Mesendoderm (in vitro differentiated cells): ENCODE measurements at regions not wholly inside any gene's neighbourhood (a gene's known extent, or its start where the extent isn't known, plus 50 kb on each side); places are given as distances from the start of the nearest gene placed in this dataset.

ENCODE experiments used
- DNase-seq: peaks from one replicate; pipeline ENCODE4 v3.0.0; 2013
- H2AK5ac ChIP-seq: 2 replicates; pipeline ENCODE4 v1.6.1; 2013; ENCODE audit warnings: low read length, inconsistent platforms
- H2BK120ac ChIP-seq: 2 replicates; pipeline ENCODE4 v1.6.1; 2013; ENCODE audit warnings: low read depth, mild to moderate bottlenecking, low read length, moderate library complexity, mixed read lengths
- H2BK15ac ChIP-seq: replicated peaks from 2 replicates; pipeline ENCODE4 v1.6.1; 2013; ENCODE audit warnings: low read depth, mild to moderate bottlenecking, moderate library complexity
- H2BK5ac ChIP-seq: 2 replicates; pipeline ENCODE4 v1.6.1; 2013; ENCODE audit warnings: low read length, inconsistent platforms
- H3K18ac ChIP-seq: 2 replicates; pipeline ENCODE4 v1.6.1; 2013; ENCODE audit warnings: mild to moderate bottlenecking, low read length, mixed read lengths
- H3K23ac ChIP-seq: one replicate; pipeline ENCODE4 v1.6.1; 2013; ENCODE audit warnings: low read length
- H3K27ac ChIP-seq: 2 replicates; pipeline ENCODE4 v1.5.1; 2013; ENCODE audit warnings: low read depth, mild to moderate bottlenecking, inconsistent platforms, low read length, moderate library complexity
- H3K27me3 ChIP-seq: 2 replicates; pipeline ENCODE4 v1.6.1; 2013; ENCODE audit warnings: low read length, control low read depth, mild to moderate bottlenecking, inconsistent platforms; ENCODE audit not compliant: insufficient read depth, poor library complexity
- H3K36me3 ChIP-seq: 2 replicates; pipeline ENCODE4 v1.6.1; 2013; ENCODE audit warnings: low read length, inconsistent platforms; ENCODE audit not compliant: control insufficient read depth, insufficient read depth
- H3K4ac ChIP-seq: one replicate; pipeline ENCODE4 v1.6.1; 2013; ENCODE audit warnings: low read depth, mild to moderate bottlenecking, low read length, moderate library complexity
- H3K4me1 ChIP-seq: 2 replicates; pipeline ENCODE4 v1.6.1; 2013; ENCODE audit warnings: low read depth, low read length, inconsistent platforms; ENCODE audit not compliant: control insufficient read depth
- H3K4me2 ChIP-seq: 2 replicates; pipeline ENCODE4 v1.6.1; 2013; ENCODE audit warnings: low read length
- H3K4me3 ChIP-seq: 2 replicates; pipeline ENCODE4 v1.5.1; 2013; ENCODE audit warnings: mild to moderate bottlenecking, low read length
- H3K56ac ChIP-seq: one replicate; pipeline ENCODE4 v1.6.1; 2013; ENCODE audit warnings: low read length
- H3K79me1 ChIP-seq: 2 replicates; pipeline ENCODE4 v1.6.1; 2013; ENCODE audit warnings: low read length, inconsistent platforms
- H3K79me2 ChIP-seq: 2 replicates; pipeline ENCODE4 v1.6.1; 2013; ENCODE audit warnings: mild to moderate bottlenecking, low read length; ENCODE audit not compliant: control insufficient read depth, insufficient read depth
- H3K9ac ChIP-seq: 2 replicates; pipeline ENCODE4 v1.6.1; 2013; ENCODE audit warnings: low read length, inconsistent platforms
- H4K5ac ChIP-seq: one replicate; pipeline ENCODE4 v1.6.1; 2013; ENCODE audit warnings: low read length
- H4K8ac ChIP-seq: one replicate; pipeline ENCODE4 v1.6.1; 2013; ENCODE audit warnings: low read depth, mild to moderate bottlenecking, control low read depth, low read length, moderate library complexity
- WGBS: extraction: QIAGEN DNeasy Blood & Tissue Kit; methylation state at CpG from one replicate; pipeline ENCODE4 v1.1.7; 2013; ENCODE audit warnings: low lambda C conversion rate, missing lambda C conversion rate; ENCODE audit not compliant: insufficient coverage; ENCODE audit errors: extremely low coverage; 5-methylcytosine and 5-hydroxymethylcytosine counted together

DNA sequence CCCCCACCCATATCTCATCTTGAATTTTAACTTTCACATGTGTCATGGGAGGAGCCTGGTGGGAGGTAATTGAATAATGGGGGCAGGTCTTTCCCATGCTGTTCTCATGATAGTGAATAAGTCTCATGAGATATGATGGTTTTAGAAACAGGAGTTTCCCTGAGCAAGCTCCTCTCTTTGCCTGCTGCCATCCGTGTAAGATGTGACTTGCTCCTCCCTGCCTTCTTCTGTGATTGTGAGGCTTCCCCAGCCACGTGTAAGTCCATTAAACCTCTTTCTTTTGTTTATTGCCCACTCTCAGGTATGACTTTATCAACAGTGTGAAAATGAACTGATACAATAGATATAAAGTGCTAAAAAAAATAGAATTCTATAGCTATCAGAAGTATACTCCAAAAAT, 168.8 kb downstream of the CXCL12 start:
- no peak overlapping the region for H2AK5ac ChIP-seq
- no peak overlapping the region for H2BK120ac ChIP-seq
- H3K79me2 ChIP-seq: no peaks in the 10 kb centered on the region
- H3K4me3 ChIP-seq: no peak overlapping the region
- no peak overlapping the region for H2BK15ac ChIP-seq
- no peak overlapping the region for H2BK5ac ChIP-seq
- no peak overlapping the region for H3K23ac ChIP-seq
- no peak overlapping the region for H4K5ac ChIP-seq
- no peak overlapping the region for H3K18ac ChIP-seq
- no peak overlapping the region for H3K9ac ChIP-seq
- H3K79me1 ChIP-seq: no peaks in the 10 kb centered on the region
- H3K4me1 ChIP-seq: no peaks in the 10 kb centered on the region
- H4K8ac ChIP-seq: no peak overlapping the region
- no peak overlapping the region for H3K56ac ChIP-seq
- H3K36me3 ChIP-seq: no peaks in the 10 kb centered on the region
- DNase-seq: no peak
- no CpG with 5 or more reads among the region's 2 CpGs for WGBS
- no peak overlapping the region for H3K4me2 ChIP-seq
- no peak overlapping the region for H3K4ac ChIP-seq
- no peaks in the 10 kb centered on the region for H3K27me3 ChIP-seq
- no peak overlapping the region for H3K27ac ChIP-seq

DNA sequence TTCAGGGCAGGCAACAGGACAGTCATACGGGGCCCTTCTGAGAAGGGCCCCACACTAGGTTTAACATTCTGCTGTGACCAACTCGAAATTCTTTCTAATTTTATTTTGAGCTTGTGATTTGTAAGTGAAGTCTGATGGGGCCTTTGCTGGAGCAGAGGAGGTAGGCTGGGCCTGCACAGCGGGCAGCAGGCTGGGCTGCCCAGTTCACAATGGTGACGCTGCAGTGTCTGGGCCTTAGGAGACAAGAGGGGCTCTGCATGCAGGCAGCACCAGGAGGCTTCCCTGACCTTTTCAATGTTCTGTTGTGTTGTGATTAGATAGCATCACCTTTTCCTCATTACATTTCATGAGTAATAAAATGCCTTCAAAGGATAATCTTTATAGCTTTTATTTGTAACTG, 175.1 kb downstream of the CXCL12 start:
- Histone ChIP-seq H4K8ac (no peak overlapping the region), H3K9ac (no peak overlapping the region), H2BK5ac (no peak overlapping the region), H3K23ac (no peak overlapping the region), H3K27ac (no peak overlapping the region), H3K4me1 (peaks cover 2% of the 10 kb centered on the region), H3K27me3 (no peaks in the 10 kb centered on the region), H3K56ac (no peak overlapping the region), H3K79me2 (no peaks in the 10 kb centered on the region), H3K4me2 (no peak overlapping the region), H4K5ac (no peak overlapping the region), H2BK120ac (no peak overlapping the region), H3K4ac (no peak overlapping the region), H3K4me3 (no peak overlapping the region), H2AK5ac (no peak overlapping the region), H3K18ac (no peak overlapping the region), H3K36me3 (no peaks in the 10 kb centered on the region), H3K79me1 (no peaks in the 10 kb centered on the region), H2BK15ac (no peak overlapping the region)
- WGBS: no CpG with 5 or more reads among the region's 4 CpGs
- DNase-seq: no peak

DNA sequence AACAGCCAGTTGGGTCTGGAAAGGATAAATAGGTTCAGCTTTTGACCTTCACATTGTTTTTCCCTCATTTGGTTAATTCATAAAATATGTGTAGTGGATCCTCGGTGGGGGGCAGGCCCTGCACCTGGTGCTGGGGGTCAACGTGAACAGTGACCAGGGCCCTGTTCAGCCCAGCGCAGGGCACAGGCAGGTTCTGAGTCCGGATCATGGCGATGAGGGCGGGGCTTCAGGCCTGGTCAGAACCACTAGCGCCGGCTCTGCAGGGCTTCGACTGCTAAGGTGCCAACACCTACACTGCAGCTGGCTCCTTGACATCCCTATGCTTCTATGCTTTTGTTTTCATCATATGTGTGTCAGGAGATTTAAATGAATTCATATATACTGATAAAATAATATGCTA, 177.7 kb downstream of the CXCL12 start:
- no CpG with 5 or more reads among the region's 9 CpGs for WGBS
- Histone ChIP-seq H2BK15ac (no peak overlapping the region), H3K79me2 (no peaks in the 10 kb centered on the region), H3K4me3 (no peak overlapping the region), H3K23ac (no peak overlapping the region), H3K79me1 (no peaks in the 10 kb centered on the region), H4K8ac (no peak overlapping the region), H3K56ac (no peak overlapping the region), H3K4me1 (peaks cover 2% of the 10 kb centered on the region), H2BK120ac (no peak overlapping the region), H3K4ac (no peak overlapping the region), H3K4me2 (no peak overlapping the region), H3K27ac (no peak overlapping the region), H2AK5ac (no peak overlapping the region), H3K9ac (no peak overlapping the region), H4K5ac (no peak overlapping the region), H2BK5ac (no peak overlapping the region), H3K18ac (no peak overlapping the region), H3K27me3 (no peaks in the 10 kb centered on the region), H3K36me3 (no peaks in the 10 kb centered on the region)
- DNase-seq: no peak

DNA sequence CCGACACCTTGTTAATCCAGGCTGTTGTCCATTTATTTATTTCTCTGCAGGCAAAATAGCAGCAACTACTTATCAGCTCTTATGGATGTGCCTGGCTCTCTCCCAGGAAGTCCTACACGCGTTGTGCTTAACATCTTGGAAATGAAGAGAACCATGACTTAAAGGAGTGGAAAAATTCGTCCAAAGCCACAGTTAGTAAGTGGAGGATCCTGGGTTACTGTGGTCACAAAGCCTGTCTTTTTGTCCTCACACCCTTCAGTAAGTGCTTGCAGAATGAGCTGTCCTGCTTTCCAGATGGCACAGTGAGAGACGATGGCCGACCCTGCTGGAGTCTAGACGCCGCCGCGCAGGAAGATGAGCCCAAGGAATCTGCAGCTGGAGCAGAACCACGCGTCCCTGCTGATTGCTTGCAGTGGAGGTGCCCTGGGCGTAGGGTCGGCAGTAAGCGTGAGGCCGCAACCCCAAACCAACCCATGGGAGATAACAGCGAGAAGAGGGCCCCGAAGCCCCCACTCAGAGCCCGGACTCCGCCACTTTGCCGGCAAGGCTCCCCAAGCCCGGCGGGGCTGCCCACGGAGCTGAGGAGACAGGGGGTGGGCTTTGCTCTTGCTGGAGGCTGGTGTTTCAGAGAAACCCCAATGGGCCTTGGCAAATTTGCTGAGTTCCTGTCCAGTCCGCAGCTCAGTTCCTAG, 178.6 kb downstream of the CXCL12 start:
- Histone ChIP-seq H4K8ac (no peak overlapping the region), H3K79me1 (no peaks in the 10 kb centered on the region), H3K27me3 (no peaks in the 10 kb centered on the region), H3K4me1 (peaks cover 2% of the 10 kb centered on the region), H3K36me3 (no peaks in the 10 kb centered on the region), H3K27ac (no peak overlapping the region), H2BK5ac (no peak overlapping the region), H3K4me3 (no peak overlapping the region), H2AK5ac (no peak overlapping the region), H2BK15ac (no peak overlapping the region), H3K4me2 (no peak overlapping the region), H3K23ac (no peak overlapping the region), H2BK120ac (no peak overlapping the region), H3K79me2 (no peaks in the 10 kb centered on the region), H3K18ac (no peak overlapping the region), H4K5ac (no peak overlapping the region), H3K9ac (no peak overlapping the region), H3K4ac (no peak overlapping the region), H3K56ac (no peak overlapping the region)
- no CpG with 5 or more reads among the region's 25 CpGs for WGBS
- no peak for DNase-seq

DNA sequence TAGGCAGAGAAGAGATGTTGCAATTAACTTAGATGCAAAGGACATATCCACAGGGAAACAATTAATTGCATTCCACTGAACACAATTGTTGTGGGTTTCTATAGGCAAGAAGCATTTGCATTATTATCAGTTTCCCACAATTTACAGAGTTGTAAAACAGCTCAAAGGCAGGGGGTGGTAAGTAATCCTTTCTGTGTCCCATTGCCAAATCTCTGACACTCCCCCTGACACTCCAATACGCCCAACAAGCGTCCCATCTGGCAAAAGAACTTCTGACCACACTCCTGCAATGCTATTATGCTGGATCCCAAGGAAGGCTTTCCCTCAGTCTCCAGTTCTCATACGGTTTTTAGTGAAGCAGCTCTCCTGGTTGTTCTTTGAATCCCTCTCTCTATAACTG, 179.8 kb downstream of the CXCL12 start:
- Histone ChIP-seq H2BK15ac (no peak overlapping the region), H3K27me3 (no peaks in the 10 kb centered on the region), H3K79me2 (no peaks in the 10 kb centered on the region), H3K56ac (no peak overlapping the region), H3K4ac (no peak overlapping the region), H3K4me1 (peaks cover 2% of the 10 kb centered on the region), H3K4me3 (no peak overlapping the region), H3K4me2 (no peak overlapping the region), H2BK120ac (no peak overlapping the region), H3K18ac (no peak overlapping the region), H3K9ac (no peak overlapping the region), H3K79me1 (no peaks in the 10 kb centered on the region), H2AK5ac (no peak overlapping the region), H3K36me3 (no peaks in the 10 kb centered on the region), H3K23ac (no peak overlapping the region), H3K27ac (no peak overlapping the region), H4K5ac (no peak overlapping the region), H4K8ac (no peak overlapping the region), H2BK5ac (no peak overlapping the region)
- WGBS: no CpG with 5 or more reads among the region's 3 CpGs
- peak; percentile 55 for DNase-seq

DNA sequence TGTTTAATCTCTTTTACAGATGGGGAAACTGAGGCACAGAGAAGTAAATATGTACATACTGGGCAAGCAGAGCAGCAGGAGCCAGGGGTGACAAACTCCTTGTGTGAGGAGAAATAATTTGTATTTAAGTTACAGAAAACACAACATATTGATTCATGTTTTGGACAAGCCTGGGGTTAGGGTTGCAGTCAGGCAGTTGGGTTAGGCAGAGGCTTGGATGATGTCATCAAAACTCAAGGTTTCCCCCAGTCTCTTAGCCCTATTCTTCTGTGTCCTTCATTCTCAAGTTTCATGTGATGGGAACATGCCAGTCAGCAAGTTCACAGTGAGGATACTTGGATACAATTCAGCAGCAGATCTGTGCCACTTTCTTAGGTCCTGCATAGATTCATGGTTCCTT, 181.4 kb downstream of the CXCL12 start:
- H2BK15ac ChIP-seq: no peak overlapping the region
- H3K56ac ChIP-seq: no peak overlapping the region
- H3K4ac ChIP-seq: no peak overlapping the region
- H3K27me3 ChIP-seq: no peaks in the 10 kb centered on the region
- H3K4me1 ChIP-seq: peaks cover 2% of the 10 kb centered on the region
- H3K27ac ChIP-seq: no peak overlapping the region
- no peak overlapping the region for H3K4me3 ChIP-seq
- no peak for DNase-seq
- no peak overlapping the region for H3K23ac ChIP-seq
- no peak overlapping the region for H2BK120ac ChIP-seq
- no peaks in the 10 kb centered on the region for H3K79me2 ChIP-seq
- no peak overlapping the region for H3K18ac ChIP-seq
- H2AK5ac ChIP-seq: no peak overlapping the region
- no peak overlapping the region for H3K9ac ChIP-seq
- no peak overlapping the region for H2BK5ac ChIP-seq
- H3K36me3 ChIP-seq: no peaks in the 10 kb centered on the region
- no peak overlapping the region for H4K5ac ChIP-seq
- no peak overlapping the region for H4K8ac ChIP-seq
- H3K79me1 ChIP-seq: no peaks in the 10 kb centered on the region
- H3K4me2 ChIP-seq: no peak overlapping the region
